Stimulated activated CD8-positive, alpha-beta memory T cell treated with anti-CD3 and anti-CD28 coated beads, Interleukin-4, amount 100 ng/mL, for 1 hour (primary cell): ENCODE measurements at regions not wholly inside any gene's neighbourhood (a gene's known extent, or its start where the extent isn't known, plus 50 kb on each side); places are given as distances from the start of the nearest gene placed in this dataset.
"Not testable (repeated sequence)": the region's sequence is repeated elsewhere in the genome, so short reads cannot be mapped to it uniquely, and the experiment has no call there.

Experiments
- DNase-seq, 2 donors: peaks; one replicate each; pipeline ENCODE4 v3.0.0-alpha.2; 2020; ENCODE audit warnings: low read depth in 2 of 2, low spot score in 1 of 2

GRCh38 chr5:100043475-100043874 is 491.7 kb upstream of the FAM174A start:
- DNase-seq: no peak

GRCh38 chr5:100026606-100027005 is 508.6 kb upstream of the FAM174A start:
- no peak for DNase-seq

GRCh38 chr5:100023536-100023935 is 511.6 kb upstream of the FAM174A start:
- no peak for DNase-seq

GRCh38 chr5:100017520-100018262 is 517.5 kb upstream of the FAM174A start:
- no peak for DNase-seq

- not testable (repeated sequence) for DNase-seq
Observed at GRCh38 chr5:100013305-100013704, 521.9 kb upstream of the FAM174A start.

GRCh38 chr5:100011160-100011559 is 524.0 kb upstream of the FAM174A start:
- DNase-seq: not testable (repeated sequence)

- DNase-seq: no peak
Observed at GRCh38 chr5:100004969-100005368, 530.2 kb upstream of the FAM174A start.

- no peak for DNase-seq
Observed at GRCh38 chr5:99998319-99998718, 536.9 kb upstream of the FAM174A start.

- DNase-seq: no peak
Observed at GRCh38 chr5:99995407-99995806, 539.8 kb upstream of the FAM174A start.

- no peak for DNase-seq
Observed at GRCh38 chr5:99973779-99974178, 561.4 kb upstream of the FAM174A start.

- DNase-seq: no peak
Observed at GRCh38 chr5:99955962-99956361, 579.2 kb upstream of the FAM174A start.

GRCh38 chr5:99955006-99955405 is 580.2 kb upstream of the FAM174A start:
- no peak for DNase-seq

- DNase-seq: no peak
Observed at GRCh38 chr5:99949969-99950524, 585.1 kb upstream of the FAM174A start.

- DNase-seq: no peak
Observed at GRCh38 chr5:99949361-99949760, 585.8 kb upstream of the FAM174A start.

- DNase-seq: no peak
Observed at GRCh38 chr5:99948850-99949249, 586.3 kb upstream of the FAM174A start.

GRCh38 chr5:99945478-99946442 is 589.4 kb upstream of the FAM174A start:
- no peak for DNase-seq

GRCh38 chr5:99940540-99940939 is 594.6 kb upstream of the FAM174A start:
- DNase-seq: no peak

- DNase-seq: no peak
Observed at GRCh38 chr5:99936911-99937310, 598.3 kb upstream of the FAM174A start.

GRCh38 chr5:99929806-99930135 is 605.4 kb upstream of the FAM174A start:
- no peak for DNase-seq

- DNase-seq: no peak
Observed at GRCh38 chr5:99929067-99929805, 605.9 kb upstream of the FAM174A start.

GRCh38 chr5:99928490-99928889 is 606.7 kb upstream of the FAM174A start:
- no peak for DNase-seq
